Ramos (cell line): ENCODE measurements at regions not wholly inside any gene's neighbourhood (a gene's known extent, or its start where the extent isn't known, plus 50 kb on each side); places are given as distances from the start of the nearest gene placed in this dataset.
"Not testable (repeated sequence)": the region's sequence is repeated elsewhere in the genome, so short reads cannot be mapped to it uniquely, and the experiment has no call there.

Source experiments
- in situ Hi-C: fragments of 300-500 bp; cut with MboI; formaldehyde crosslinking; loops from one replicate; pipeline ENCODE4 v1.14.3; 2022; ENCODE audit warnings: low sequenced_read_pairs; ENCODE audit not compliant: unreplicated experiment

DNA sequence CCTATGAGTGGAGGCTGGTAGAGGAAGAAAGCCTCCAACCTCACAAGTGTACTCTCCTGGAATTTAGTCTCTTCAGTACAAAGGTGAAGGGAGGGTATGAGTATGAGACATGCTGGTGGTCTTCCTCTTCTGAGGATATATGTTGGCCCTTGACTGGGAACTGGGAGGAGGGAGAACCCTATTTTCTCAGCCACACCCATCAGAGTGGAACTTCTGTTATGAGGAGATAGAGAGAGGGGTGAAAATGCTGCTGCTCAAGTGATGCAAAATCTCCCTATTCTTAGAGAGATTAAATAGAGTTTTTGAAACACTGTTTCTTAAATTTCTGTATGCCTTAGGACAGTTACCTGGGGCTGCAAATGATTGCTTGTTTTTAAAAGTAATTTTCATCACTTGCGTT is 203.4 kb upstream of the PRR16 start:
- in situ Hi-C loops, result no loop called here

DNA sequence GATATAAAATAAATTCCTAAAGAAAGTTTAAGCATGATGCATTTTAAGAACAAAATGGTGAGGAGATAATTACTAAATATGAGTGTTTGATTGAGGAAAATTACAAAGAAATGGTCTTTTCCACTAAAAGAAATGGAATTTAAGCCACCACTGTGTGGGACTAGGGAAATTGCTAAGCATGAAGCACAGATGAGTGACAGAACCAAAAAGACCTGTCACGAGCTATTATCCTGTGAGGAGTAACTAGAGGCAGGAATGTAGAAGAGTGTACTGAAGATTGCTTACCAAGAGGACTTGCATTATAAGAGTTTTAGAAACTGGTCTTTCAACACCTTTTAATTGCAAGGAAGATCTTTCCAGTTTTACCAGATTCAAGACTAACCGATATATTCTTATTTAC is 193.6 kb upstream of the PRR16 start:
- in situ Hi-C loops, result no loop called here

DNA sequence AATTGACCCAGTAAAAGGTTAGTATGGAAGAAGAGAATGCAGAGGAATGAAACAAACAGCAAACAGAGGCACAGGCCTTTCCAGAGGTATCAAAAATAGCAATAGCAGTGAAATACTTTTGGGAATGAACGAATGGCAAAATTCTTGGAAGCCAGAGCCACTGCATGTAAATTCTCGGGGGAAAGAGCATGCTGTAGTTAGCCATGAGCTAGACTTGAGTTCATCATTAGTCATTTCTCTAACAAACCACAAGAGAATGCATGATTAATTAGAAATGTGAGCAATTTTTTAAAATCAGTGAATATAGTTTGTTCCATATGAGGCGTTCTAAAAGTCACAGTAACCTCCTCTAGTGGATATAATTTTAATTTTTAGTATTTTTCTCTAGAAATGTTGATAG is 170.3 kb upstream of the PRR16 start:
- in situ Hi-C loops, result no loop called here

DNA sequence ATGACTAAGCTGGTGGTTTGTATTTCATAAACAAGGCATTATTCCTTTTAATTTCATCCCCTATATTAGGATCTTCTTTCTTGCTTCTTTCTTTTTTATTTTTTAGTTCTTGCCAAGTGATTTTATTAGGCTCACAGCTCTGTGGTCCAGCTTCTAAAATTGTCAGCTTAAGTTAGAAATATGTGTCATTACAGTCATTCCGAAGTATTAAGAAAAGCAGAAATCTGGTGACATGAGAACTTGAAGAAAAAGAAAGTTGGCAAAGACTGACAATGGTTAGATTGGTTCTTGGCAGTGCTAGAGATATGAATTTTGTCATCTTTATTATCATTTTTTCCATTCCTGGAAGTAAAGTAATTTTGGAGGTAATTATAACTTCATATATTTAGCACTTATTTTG is 166.5 kb upstream of the PRR16 start:
- in situ Hi-C loops, result no loop called here

DNA sequence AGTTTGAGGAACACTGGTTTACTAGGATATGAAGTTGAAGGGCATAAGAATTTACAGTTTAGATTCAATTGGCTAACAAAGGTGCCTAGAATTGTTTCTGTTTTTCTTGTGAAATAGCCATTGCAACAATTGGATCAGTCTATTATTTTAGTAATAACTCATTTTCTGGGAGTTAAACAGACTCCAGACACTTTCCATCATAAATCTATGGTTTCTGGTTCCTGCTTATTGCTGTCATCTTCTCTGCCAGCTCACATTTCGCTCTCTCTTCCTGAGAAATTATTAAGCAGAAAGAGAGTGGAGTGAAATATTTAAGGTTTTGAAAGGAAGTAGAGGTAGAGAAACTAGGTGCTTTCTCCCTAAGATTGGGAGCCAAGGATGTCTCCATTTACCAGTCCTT is 165.1 kb upstream of the PRR16 start:
- in situ Hi-C loops, result no loop called here

DNA sequence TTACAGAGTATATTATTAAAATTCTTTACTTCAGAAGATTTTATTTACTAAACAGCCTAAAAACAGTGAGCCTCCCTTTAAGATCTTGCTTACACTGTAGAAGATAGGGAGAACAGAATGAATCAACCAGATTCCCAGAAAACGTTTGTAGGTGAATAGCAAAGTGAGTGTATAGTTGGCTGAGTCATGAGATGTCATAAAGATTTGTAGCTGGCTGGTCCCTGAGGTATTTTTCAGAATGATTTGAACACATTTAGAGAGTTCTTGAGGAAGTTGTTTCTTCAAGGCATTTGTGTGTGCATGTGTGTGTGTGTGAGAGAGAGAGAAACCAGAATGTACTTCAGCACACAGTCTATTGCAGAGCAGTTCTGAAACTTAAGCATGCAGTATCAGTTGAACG is 159.4 kb upstream of the PRR16 start:
- in situ Hi-C loops, result no loop called here

DNA sequence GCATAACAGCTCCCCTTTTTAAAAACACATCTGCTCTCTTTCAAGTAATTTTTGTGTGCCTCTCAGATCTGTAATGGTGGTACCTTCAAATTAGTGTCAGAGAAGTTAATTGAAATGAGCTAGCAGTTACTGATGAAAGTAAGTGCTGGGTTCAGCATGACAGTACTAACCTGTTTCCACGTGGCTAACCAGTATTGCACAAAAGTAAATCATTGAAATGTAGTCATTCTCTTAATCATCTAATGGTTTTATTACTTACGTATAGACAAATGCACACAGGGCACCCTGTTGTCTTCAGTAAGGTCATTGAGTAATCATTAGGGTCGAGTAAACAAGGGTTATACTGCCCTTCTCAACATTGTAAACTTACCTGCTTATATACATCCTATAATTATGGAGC is 157.8 kb upstream of the PRR16 start:
- in situ Hi-C loops, result no loop called here

DNA sequence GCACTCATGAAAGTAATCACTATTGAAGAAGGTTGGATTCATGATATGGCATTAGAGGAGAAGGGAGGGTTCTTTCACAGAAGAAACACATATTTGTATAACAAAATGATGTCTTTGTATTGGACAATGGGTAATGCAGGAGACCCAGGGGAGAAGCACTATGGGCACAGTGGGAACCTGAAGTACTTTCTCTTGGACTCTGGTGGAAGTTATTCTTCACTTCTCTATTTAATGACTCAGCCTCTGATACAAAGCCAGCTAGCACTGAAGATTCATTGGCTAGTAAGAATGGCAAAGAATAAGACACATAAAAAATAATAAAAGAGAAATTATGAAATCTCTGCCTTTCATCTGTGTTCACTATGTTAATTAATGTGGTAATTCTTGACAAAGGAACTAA is 149.9 kb upstream of the PRR16 start:
- in situ Hi-C loops, result no loop called here

DNA sequence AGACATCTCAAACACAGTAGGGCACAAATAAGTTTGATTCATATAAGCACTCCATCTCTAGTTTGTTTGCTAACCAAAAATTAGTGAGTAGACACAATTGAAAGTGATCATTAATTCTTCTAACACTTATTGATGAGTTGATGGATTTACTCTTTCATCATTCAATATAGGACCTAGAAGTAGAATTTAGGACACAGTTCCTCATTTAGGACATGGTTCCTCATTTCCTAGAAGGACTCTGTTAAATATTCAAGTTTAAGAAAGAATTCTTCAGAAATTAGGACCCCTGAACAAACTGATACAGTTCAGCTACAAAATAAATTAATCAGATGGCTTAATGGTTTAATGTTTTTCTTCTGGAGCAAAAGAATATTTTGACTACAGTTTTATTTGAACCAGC is 143.5 kb upstream of the PRR16 start:
- in situ Hi-C loops, result no loop called here

DNA sequence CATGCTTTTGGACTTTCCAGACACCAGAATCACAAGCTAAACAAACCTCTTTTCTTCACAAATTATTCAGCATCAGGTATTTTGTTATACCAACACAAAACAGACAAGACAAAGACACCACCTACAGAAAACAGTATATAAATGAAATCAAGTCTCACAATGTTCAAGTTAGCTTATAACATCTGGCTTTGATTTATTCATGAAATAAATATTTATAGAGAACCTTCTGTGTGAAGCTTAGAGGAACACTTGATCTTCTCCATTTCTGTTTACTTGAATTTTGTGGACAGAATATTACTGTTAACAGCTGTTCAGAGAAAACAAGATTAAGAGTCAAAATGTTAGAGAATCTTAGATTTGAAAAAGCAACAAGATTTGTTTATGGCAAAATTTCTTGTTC is 137.4 kb upstream of the PRR16 start:
- in situ Hi-C loops, result no loop called here

DNA sequence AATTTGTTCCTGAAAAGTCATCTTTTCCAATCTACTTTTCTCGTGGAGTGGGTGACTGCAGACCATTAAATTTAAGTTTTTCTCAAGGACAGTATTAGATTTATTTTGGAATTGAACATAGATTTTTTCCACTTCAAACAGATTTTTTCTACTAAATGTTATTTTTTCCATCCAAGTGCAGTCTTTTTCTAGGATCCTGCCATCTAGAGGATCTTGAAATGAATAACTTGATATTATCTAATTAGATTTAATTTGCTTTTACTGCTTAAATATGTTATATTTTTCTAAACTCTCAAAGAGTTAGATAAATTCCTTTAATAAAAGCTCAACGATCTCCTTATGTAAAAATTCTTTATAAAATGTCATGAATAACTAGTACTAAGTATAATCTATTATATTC is 136.9 kb upstream of the PRR16 start:
- in situ Hi-C loops, result no loop called here

DNA sequence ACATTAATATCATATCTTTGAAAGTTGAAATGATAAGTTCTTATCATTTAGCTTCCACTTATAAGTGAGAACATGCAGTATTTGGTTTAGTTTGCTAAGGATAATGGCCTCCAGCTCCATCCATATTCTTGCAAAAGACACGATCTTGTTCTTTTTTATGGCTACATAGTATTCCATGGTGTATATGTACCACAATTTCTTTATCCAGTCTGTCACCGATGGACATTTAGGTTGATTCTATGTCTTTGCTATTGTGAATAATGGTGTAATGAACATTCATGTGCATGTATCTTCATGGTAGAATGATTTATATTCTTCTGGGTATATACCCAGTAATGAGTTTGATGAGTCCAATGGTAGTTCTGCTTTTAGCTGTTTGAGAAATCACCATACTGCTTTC is 135.0 kb upstream of the PRR16 start:
- in situ Hi-C loops, result no loop called here

DNA sequence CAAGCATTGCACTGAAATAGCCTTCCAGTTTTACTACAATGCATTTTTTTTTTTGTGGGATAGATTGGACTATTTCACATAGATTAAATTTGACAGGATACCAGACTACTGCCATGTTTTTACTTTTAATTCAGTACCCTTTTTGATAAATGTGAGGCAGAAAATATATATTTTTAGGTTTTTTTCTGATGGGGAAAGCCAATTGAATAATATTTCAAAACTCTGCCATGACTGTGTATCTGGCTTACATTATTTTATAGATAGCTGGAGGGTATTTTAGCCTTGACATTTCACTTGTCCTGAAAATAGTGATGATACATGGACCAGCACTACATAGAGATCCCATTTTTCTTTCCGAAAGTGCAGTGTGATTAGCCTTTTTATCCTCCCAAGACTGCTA is 133.5 kb upstream of the PRR16 start:
- in situ Hi-C loops, result no loop called here

DNA sequence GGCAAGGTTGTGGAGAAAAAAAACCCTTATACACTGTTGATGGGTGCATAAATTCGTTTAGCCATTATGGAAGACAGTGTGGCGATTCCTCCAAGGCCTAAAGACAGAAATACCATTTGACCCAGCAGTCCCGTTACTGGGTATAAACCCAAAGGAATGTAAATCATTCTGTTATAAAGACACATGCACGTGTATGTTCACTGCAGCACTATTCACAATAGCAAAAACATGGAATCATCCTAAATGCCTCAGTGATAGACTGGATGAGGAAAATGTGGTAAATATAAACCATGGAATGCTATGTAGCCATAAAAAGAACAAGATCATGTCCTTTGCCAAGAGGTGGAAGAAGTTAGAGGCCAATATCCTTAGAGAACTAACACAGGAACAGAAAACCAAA is 119.9 kb upstream of the PRR16 start:
- in situ Hi-C loops, result no loop called here

DNA sequence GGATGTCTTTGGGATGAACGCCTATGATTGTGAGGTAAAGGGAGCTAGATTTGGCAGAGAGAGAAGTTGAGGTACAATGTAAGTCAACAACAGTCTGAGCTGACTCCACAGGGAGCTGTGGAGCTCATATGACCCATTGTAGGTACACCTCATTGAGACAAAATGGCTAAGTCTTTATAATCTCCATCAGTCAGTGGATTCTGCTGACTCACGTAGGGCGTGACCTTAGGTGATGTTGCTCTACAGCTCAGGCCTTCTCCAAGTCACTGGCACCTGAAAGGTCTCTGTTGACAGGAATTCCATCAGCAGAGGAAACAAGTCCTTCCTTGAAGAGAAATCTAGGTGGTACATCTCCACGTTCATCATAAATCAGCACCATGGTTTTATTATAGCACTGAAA is 118.2 kb upstream of the PRR16 start:
- in situ Hi-C loops, result no loop called here

DNA sequence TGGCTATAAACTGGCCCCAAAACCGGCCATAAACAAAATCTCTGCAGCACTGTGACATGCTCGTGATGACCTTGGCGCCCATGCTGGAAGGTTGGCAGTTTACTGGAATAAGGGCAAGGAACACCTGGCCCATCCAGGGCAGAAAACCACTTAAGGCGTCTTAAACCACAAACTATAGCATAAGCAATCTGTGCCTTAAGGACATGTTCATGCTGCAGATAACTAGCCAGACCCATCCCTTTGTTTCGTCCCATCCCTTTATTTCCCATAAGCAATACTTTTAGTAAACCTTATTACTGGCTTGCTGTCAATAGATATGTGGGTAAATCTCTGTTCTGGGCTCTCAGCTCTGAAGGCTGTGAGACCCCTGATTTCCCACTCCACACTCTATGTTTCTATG is 113.0 kb upstream of the PRR16 start:
- in situ Hi-C loops, result not testable (repeated sequence)

DNA sequence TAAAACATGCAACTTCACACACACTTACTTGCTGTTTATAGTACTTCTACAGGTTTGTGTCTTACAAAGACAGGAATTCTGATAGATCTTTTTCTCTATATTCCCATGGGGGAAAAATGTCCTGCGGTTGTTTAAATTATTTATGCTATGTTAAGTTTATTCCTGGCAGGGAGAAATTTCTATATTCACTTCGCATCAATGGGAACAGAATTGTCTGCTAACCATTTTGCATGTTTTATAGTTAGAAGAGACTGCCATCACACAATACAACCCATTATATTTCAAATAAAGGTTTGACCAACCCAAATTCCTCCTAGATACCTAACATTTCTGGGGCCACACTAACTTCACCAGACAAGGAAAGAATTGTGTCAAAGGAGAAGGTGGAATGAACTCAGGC is 110.0 kb upstream of the PRR16 start:
- in situ Hi-C loops, result no loop called here

DNA sequence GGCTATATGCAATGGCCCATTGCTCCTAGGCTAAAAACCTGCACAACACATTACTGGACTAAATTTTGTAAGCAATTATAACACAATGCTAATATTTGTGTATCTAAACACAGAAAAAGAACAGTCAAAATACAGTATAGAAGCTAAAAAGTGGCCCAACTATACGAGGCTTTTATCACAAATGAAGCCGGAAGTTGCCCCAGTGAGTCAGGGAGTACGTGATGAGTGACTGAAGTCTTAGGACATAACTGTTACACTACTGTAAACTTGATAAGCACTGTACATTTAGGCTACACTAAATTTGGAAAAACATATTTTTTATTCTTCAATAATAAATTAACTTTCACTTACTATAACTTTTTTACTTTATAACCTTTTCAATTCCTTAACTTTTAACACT is 105.2 kb upstream of the PRR16 start:
- in situ Hi-C loops, result no loop called here

DNA sequence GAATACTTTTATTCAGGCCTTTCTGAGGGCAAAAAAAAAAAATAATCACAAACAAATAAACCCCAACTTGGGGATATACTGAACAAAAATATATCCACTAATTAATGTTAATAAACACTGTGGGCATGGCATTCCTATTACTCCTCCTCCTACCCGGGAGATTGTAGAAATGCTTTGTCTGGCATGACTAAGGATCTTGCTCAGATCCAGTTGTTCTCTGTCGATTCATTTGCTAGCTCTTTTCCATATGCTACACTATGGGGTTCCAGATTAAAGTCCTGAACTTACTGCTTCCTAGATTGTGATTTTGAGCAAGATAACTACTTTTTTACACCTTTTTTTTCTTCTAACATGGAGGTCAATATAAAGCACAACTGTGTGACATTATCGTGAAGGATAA is 102.2 kb upstream of the PRR16 start:
- in situ Hi-C loops, result no loop called here

DNA sequence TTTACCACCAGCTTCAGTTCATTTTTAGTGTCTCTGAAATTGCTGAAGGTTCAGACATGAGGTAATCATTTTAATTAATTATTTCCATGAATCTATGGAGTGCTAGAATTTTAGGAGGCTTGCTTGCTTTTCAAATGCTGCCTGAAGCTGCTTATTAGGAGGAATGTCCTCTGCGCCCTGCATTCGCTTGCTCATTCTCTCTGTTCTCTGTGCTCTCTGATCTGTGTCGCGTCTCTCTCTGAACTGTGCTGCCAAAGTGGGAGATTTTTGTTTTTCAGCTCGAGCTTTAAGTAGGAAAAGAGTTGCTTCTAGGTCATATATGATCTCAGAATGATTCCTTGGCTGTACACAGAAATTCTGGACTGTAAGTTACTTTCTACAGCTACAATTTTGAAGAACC is 101.7 kb upstream of the PRR16 start:
- in situ Hi-C loops, result no loop called here

DNA sequence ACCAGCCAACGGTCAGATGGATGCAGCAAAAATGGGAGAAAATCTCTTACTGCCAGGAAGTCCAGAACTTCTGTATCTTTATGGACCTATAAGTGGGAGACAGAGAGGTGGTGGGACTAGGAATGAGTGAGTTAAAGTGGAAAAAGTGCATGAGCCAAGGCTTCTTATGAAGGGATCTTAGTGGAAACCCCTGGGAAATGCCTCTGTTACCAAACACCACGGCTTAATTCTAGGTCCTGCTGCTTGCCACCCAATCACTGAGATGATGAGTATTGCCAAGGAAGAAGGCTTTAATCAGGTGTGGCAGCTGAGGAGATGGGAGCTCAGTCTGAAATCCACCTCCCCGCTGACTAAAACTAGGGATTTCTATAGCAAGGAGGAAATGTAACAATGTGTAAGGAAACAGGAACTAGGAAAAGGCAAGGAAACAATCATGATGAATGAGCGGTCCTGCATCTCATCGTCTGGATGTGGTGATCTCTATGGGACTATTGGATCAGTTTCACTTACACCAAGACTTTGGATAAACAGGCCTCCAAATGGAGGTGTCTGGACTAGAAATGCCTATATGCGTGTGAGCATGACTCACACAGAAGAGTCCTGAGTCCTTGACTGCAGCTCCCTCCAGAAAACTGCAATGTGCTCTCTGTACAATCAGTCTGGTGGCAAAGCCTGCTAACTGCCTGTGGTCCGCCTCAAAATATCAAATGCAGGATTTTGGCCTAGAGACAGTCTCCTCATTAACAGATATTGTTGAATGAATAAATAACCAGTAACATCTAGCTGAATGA is 98.2 kb upstream of the PRR16 start:
- in situ Hi-C loops, result no loop called here

DNA sequence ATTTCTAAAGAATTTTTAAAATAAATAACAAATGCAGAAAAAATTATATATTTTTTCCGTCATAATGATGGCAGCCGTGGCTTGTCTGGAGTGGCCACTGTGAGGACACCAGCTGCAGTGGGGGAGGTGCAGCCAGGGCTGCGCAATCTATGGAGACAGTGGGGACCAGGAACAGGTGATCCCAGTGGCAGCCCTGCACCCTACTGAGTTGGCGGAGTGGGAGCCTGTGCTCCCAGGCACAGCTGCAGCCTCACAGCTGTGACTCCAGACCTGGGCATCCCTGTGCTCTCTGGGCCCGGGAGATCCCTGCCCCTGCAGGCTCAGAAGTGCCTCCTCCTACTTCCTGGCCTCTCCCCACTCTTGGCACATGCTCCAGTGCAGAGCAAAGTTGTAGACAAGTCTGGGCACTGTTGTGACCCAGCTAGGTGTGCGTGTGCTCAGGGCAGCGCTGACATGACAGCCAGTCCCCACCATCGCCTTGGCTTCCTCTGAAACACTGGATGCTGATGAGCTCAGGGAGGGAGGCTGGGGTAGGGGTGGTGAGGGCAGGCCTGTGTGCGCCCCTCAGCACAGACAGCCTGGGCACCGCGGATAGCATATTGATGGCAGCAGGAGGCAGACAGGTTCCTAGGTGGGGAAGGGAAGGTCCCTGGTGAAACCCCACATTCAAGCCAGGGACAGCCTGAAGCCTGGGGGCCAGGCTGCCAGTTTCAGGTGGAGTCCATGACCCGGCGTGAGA is 96.0 kb upstream of the PRR16 start:
- in situ Hi-C loops, result no loop called here
